ENCODE measurements at regions not wholly inside any gene's neighbourhood (a gene's known extent, or its start where the extent isn't known, plus 50 kb on each side); places are given as distances from the start of the nearest gene placed in this dataset.

- TF ChIP-seq, protein P1, sequence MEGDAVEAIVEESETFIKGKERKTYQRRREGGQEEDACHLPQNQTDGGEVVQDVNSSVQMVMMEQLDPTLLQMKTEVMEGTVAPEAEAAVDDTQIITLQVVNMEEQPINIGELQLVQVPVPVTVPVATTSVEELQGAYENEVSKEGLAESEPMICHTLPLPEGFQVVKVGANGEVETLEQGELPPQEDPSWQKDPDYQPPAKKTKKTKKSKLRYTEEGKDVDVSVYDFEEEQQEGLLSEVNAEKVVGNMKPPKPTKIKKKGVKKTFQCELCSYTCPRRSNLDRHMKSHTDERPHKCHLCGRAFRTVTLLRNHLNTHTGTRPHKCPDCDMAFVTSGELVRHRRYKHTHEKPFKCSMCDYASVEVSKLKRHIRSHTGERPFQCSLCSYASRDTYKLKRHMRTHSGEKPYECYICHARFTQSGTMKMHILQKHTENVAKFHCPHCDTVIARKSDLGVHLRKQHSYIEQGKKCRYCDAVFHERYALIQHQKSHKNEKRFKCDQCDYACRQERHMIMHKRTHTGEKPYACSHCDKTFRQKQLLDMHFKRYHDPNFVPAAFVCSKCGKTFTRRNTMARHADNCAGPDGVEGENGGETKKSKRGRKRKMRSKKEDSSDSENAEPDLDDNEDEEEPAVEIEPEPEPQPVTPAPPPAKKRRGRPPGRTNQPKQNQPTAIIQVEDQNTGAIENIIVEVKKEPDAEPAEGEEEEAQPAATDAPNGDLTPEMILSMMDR (IDR thresholded peaks at IDR 0.05; ENCODE audit: low read length), result no peak
- TF ChIP-seq EZH2phosphoT487 (IDR thresholded peaks at IDR 0.05; ENCODE audit: low read length), result no peak
Observed at GRCh38 chr6:145147559-145147958, 587.8 kb downstream of the EPM2A start.
